GM12878 (cell line): ENCODE measurements at regions not wholly inside any gene's neighbourhood (a gene's known extent, or its start where the extent isn't known, plus 50 kb on each side); places are given as distances from the start of the nearest gene placed in this dataset.

Experiments
- ATAC-seq: fragments of 200-7000 bp; cut with Tn5 transposase; 3 replicates; pipeline ENCODE4 v1.9.1; 2020; ENCODE audit warnings: mild to moderate bottlenecking, moderate library complexity
- BruUV-seq: library from RNA; stranded (reverse); fragments of 400-500 nt; replicated peaks from 2 replicates; lab custom pipeline; 2021; lab: Mats Ljungman, UMichigan
- CTCF ChIA-PET: fragments of 300-600 bp; sonication (Branson Sonifier 250); formaldehyde crosslinking; extraction: SDS; loops from one replicate; lab custom pipeline; 2021; ENCODE audit warnings: inconsistent platforms; lab: Yijun Ruan, JAX
- POLR2A ChIA-PET: fragments of 350-600 bp; formaldehyde crosslinking; extraction: SDS; loops from one replicate; lab custom pipeline; 2021; ENCODE audit warnings: inconsistent platforms; lab: Charles Lee
- RAD21 ChIA-PET: fragments of 300-600 bp; sonication (Branson Sonifier 250); formaldehyde crosslinking; loops from one replicate; lab custom pipeline; 2023; ENCODE audit warnings: antibody characterized with exemption; ENCODE audit not compliant: unreplicated experiment; lab: Charles Lee
- SMC1A ChIA-PET: fragments of 300-600 bp; sonication (Branson Sonifier 250); formaldehyde crosslinking; loops from one replicate; lab custom pipeline; 2023; ENCODE audit not compliant: unreplicated experiment, uncharacterized antibody; lab: Charles Lee
- DNase-seq: peaks from one replicate; pipeline ENCODE4 v3.0.0-alpha.2; 2011; ENCODE audit warnings: low read depth, low spot score
- FAIRE-seq: peaks from 3 replicates; lab custom pipeline; 2011; peaks lifted over from hg19 to GRCh38; lab: Jason Lieb, UNC
- H2AFZ ChIP-seq: 2 replicates; pipeline ENCODE4 v1.6.0; 2011; ENCODE audit warnings: low read depth, low read length, control low read depth; ENCODE audit not compliant: control insufficient read depth
- H3K27ac ChIP-seq: 2 replicates; pipeline ENCODE4 v1.5.1; 2011; ENCODE audit warnings: control low read depth; ENCODE audit not compliant: control insufficient read depth, insufficient read depth
- H3K27me3 ChIP-seq, 2 experiments: replicated peaks in 1 of 2; 2 replicates each; pipeline versions ENCODE4 v1.6.0 to v1.6.1; 2011; ENCODE audit warnings: low read length in 1 of 2; ENCODE audit not compliant: control insufficient read depth in 2 of 2, insufficient read depth in 2 of 2
- H3K36me3 ChIP-seq, 2 experiments: 2 replicates each; pipeline ENCODE4 v1.5.1; 2011; ENCODE audit warnings: low read length in 1 of 2; ENCODE audit not compliant: control insufficient read depth in 2 of 2, insufficient read depth in 2 of 2
- H3K4me1 ChIP-seq: 2 replicates; pipeline ENCODE4 v1.6.1; 2011; ENCODE audit warnings: mild to moderate bottlenecking, low read length, moderate library complexity, mixed read lengths; ENCODE audit not compliant: control insufficient read depth, insufficient read depth
- H3K4me2 ChIP-seq: 2 replicates; pipeline ENCODE4 v1.6.0; 2011; ENCODE audit warnings: control low read depth; ENCODE audit not compliant: control insufficient read depth, insufficient read depth
- H3K4me3 ChIP-seq: fragments of 200-600 bp; sonication (generic); 2 replicates; pipeline ENCODE4 v1.5.1; 2016
- H3K79me2 ChIP-seq: 2 replicates; pipeline ENCODE4 v1.6.0; 2011; ENCODE audit warnings: low read length; ENCODE audit not compliant: control insufficient read depth, insufficient read depth
- H3K9ac ChIP-seq: 2 replicates; pipeline ENCODE4 v1.8.0; 2011; ENCODE audit warnings: low read length, control low read depth, mixed read lengths; ENCODE audit not compliant: control insufficient read depth, insufficient read depth
- H3K9me3 ChIP-seq: replicated peaks from 3 replicates; pipeline ENCODE4 v1.5.1; 2011; ENCODE audit warnings: mild to moderate bottlenecking, low read length; ENCODE audit not compliant: control insufficient read depth, insufficient read depth
- H4K20me1 ChIP-seq: 2 replicates; pipeline ENCODE4 v1.6.0; 2011; ENCODE audit not compliant: control insufficient read depth, insufficient read depth
- CHD2 ChIP-seq: IDR thresholded peaks from 2 replicates; pipeline ENCODE4 v1.6.1; 2011; ENCODE audit warnings: low read depth, low read length, improper control_type of control experiment, borderline replicate concordance
- EP300 ChIP-seq, 2 experiments: fragments of 150-350 bp in 1 of 2; IDR thresholded peaks; 2 replicates each; pipeline ENCODE4 v1.6.1; 2011 to 2012; ENCODE audit warnings: low read depth in 2 of 2, low read length in 2 of 2, borderline replicate concordance in 1 of 2, improper control_type of control experiment in 1 of 2, inconsistent platforms in 1 of 2; ENCODE audit not compliant: control insufficient read depth in 1 of 2
- HDAC6 ChIP-seq: fragments of 200-600 bp; sonication (generic); IDR thresholded peaks from one replicate; pipeline ENCODE4 v1.8.0; 2017; ENCODE audit warnings: antibody characterized with exemption; ENCODE audit not compliant: unreplicated experiment
- MXI1 ChIP-seq: fragments of 150-350 bp; IDR thresholded peaks from 2 replicates; pipeline ENCODE4 v1.6.1; 2011; ENCODE audit warnings: low read depth, mild to moderate bottlenecking, inconsistent platforms, low read length, improper control_type of control experiment
- NFXL1 ChIP-seq: fragments of 450-650 bp; IDR thresholded peaks from 2 replicates; pipeline ENCODE4 v1.6.1; 2017; ENCODE audit warnings: antibody characterized with exemption, mild to moderate bottlenecking, borderline replicate concordance
- PML ChIP-seq: IDR thresholded peaks from 2 replicates; pipeline ENCODE4 v1.6.1; 2012; ENCODE audit warnings: low read length, inconsistent platforms
- RBBP5 ChIP-seq: fragments of 200-600 bp; sonication (generic); conservative IDR thresholded peaks from 2 replicates; pipeline ENCODE4 v1.6.1; 2016
- SIX5 ChIP-seq: IDR thresholded peaks from 2 replicates; pipeline ENCODE4 v1.6.1; 2011; ENCODE audit warnings: mild to moderate bottlenecking, low read depth, low read length, moderate library complexity; ENCODE audit not compliant: severe bottlenecking
- ZSCAN29 ChIP-seq: fragments of 450-650 bp; IDR thresholded peaks from 2 replicates; pipeline ENCODE4 v1.6.1; 2017; ENCODE audit warnings: mild to moderate bottlenecking, moderate library complexity
- WGBS: methylation state at CpG from one replicate; pipeline ENCODE4 v1.1.6; 2016; ENCODE audit warnings: low lambda C conversion rate; ENCODE audit not compliant: insufficient replicate concordance, insufficient coverage; ENCODE audit errors: missing lambda C conversion rate; 5-methylcytosine and 5-hydroxymethylcytosine counted together
- in situ Hi-C: fragments of 300-500 bp; cut with MboI; formaldehyde crosslinking; loops from 9 replicates; pipeline ENCODE4 v1.14.3; 2018; ENCODE audit warnings: mixed read lengths
- intact Hi-C: fragments of 100-400 bp; cut with micrococcal nuclease; formaldehyde crosslinking; loops from one replicate; pipeline ENCODE4 v1.14.2; 2022; ENCODE audit not compliant: unreplicated experiment

- no peak for DNase-seq
- Histone ChIP-seq H3K36me3 (no peaks in the 10 kb centered on the region), H3K9me3 (no peaks in the 10 kb centered on the region), H3K27me3 (peaks cover 0 to 10% of the 10 kb centered on the region in 2 experiments; a peak in 2 of 4 replicates), H3K79me2 (no peaks in the 10 kb centered on the region), H3K4me1 (no peaks in the 10 kb centered on the region), H3K4me2 (no peak overlapping the region), H3K4me3 (no peak overlapping the region), H3K9ac (no peak overlapping the region), H3K27ac (no peak overlapping the region), H2AFZ (no peak overlapping the region), H4K20me1 (no peaks in the 10 kb centered on the region)
- intact Hi-C loops = loop anchor here (10.0 kb wide), 1 partner anchor 287 kb away; no protein-coding TSS in a partner anchor
- no peak for ATAC-seq
- BruUV-seq = no TSS peak
- no peak for FAIRE-seq
- RAD21 ChIA-PET = no interaction called here
- in situ Hi-C loops = no loop called here
- POLR2A ChIA-PET = no interaction called here
- SMC1A ChIA-PET = no interaction called here
- CTCF ChIA-PET = no interaction called here
- TF ChIP-seq SIX5 = no peak
- 20% methylated on average over 2 of the region's 2 CpGs for WGBS
Measured at GRCh38 chr6:40841721-40842120, 197.3 kb downstream of the UNC5CL start.

- Histone ChIP-seq H2AFZ (no peak overlapping the region), H3K9ac (no peak overlapping the region), H4K20me1 (no peaks in the 10 kb centered on the region), H3K9me3 (no peaks in the 10 kb centered on the region), H3K36me3 (no peaks in the 10 kb centered on the region), H3K4me2 (no peak overlapping the region), H3K4me1 (no peaks in the 10 kb centered on the region), H3K27me3 (no peaks in the 10 kb centered on the region), H3K79me2 (no peaks in the 10 kb centered on the region), H3K4me3 (no peak overlapping the region), H3K27ac (no peak overlapping the region)
- TF ChIP-seq NFXL1 = no peak
- TF ChIP-seq CHD2 = no peak
- TF ChIP-seq HDAC6 = no peak
- TF ChIP-seq ZSCAN29 = no peak
- TF ChIP-seq MXI1 = no peak
- TF ChIP-seq RBBP5 = no peak
- no peak for TF ChIP-seq EP300 (IDR thresholded peaks at IDR 0.05; ENCODE audit: borderline replicate concordance in 1 of 2, control insufficient read depth in 1 of 2, low read depth in 2 of 2, low read length in 2 of 2)
- no peak for TF ChIP-seq PML
- ChIA-PET SMC1A (interaction anchor here (0.7 kb wide), 1 partner anchor 305 kb away, joined by 3 read pairs; no protein-coding TSS in a partner anchor), POLR2A (no interaction called here), CTCF (no interaction called here), RAD21 (no interaction called here)
- intact Hi-C loops (no loop called here), in situ Hi-C loops (no loop called here)
- BruUV-seq = no TSS peak
- 16% methylated on average over 4 of the region's 4 CpGs for WGBS
- FAIRE-seq (no peak), ATAC-seq (no peak), DNase-seq (no peak)
Measured at GRCh38 chr6:40832691-40833090, 206.3 kb downstream of the UNC5CL start.
